HG03095 (cell line): ENCODE measurements at regions not wholly inside any gene's neighbourhood (a gene's known extent, or its start where the extent isn't known, plus 50 kb on each side); places are given as distances from the start of the nearest gene placed in this dataset.

Experiments used
- ATAC-seq: cut with Tn5 transposase; IDR thresholded peaks from one replicate; pipeline ENCODE4 v1.9.1; 2021; ENCODE audit warnings: moderate library complexity; ENCODE audit not compliant: unreplicated experiment

DNA sequence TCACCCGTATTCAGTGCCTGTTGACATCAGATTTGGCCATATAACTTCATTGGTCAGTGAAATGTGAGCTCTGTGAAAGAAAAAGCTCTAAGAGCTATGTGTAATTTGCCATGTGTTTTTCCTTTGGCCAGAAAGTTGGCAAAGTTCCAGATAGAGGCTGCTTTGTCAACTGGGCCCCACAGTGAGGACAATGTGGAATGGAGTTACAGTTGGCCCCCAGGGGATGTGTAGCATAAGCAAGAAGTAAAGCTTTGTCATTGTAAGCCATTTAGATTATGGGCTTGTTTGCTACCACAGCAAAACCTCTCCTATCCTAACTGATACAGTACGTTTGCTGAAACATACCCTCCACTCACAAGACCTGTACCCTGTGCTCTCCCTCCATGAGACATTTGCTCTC, 119.1 kb upstream of the HABP2 start:
- no peak for ATAC-seq

DNA sequence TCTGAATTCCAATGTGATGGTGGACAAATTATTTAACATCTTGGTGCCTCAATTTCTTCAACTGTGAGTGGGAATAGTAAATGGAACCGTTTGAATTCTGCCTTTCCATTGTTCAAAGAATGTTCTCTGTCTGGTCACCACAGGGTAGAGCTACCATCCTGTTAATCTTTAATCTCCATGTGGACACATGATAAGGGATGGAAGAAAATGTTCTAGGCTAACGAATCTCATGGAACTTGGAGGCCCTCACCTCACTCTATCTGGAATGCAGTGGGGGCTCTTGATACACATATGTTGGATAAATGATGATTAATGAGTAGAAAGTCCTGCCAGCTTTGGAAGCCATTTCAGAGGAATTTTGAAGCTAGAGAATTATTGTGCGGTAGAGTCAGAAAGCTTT, 118.5 kb upstream of the HABP2 start:
- ATAC-seq = no peak

DNA sequence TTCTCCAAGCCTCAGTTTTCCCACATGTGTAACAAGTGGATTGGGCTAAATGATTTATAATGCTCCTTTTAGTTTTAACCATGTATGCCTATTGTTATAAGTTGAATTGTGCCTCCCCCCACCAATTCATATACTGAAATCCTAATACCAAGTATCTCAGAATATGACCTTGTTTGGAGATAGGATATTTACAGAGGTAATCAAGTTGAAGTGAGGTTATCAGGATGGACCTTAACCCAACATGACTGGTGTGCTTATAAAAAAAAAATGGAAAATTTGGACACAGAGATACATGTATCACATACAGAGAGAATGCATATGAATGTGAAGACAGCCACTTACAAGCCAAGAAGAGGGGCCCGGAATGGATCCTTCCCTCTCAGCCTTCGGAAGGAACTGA, 117.9 kb upstream of the HABP2 start:
- no peak for ATAC-seq

DNA sequence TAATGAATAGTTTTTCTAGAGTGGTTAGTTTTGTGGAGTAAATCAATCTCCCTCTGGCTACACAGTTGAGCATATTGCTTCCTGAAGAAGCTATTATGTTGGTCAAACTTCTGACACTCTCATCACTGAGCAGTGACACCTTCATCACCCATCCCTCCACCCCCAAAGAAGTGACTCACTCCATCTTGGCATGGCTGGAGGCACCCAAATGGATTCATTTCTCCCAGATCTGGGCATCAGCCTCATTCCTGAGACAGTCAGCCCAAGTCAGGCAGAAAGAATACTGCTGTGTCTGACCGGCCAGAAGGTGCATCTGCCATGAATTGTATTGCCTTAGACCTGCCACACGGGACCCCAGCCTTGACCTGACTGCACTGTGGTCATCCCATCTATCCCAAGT, 117.0 kb upstream of the HABP2 start:
- ATAC-seq = no peak

DNA sequence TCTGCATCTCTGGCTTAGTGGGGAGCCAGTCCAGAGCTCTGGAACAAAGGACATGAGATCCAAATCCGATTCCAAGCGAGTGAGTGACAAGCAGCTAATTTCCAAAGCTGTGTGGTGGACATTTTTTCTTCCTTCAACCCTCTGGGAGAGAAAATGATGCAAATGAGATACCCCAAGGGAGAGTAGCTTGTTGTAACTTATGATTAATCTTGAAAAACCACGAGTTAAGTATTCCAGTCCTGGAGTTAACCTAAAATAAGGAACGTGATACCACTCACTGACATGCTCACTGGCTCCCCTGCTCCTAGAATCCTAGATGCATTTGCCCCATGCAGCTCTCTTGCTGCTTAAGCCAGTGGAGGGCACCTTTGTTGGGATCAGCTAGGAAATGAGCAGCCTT, 116.0 kb upstream of the HABP2 start:
- no peak for ATAC-seq

- no peak for ATAC-seq
Measured at GRCh38 chr10:113438652-113439051, 114.2 kb upstream of the HABP2 start.

GRCh38 chr10:113441220-113441619, 111.6 kb upstream of the HABP2 start:
- no peak for ATAC-seq

DNA sequence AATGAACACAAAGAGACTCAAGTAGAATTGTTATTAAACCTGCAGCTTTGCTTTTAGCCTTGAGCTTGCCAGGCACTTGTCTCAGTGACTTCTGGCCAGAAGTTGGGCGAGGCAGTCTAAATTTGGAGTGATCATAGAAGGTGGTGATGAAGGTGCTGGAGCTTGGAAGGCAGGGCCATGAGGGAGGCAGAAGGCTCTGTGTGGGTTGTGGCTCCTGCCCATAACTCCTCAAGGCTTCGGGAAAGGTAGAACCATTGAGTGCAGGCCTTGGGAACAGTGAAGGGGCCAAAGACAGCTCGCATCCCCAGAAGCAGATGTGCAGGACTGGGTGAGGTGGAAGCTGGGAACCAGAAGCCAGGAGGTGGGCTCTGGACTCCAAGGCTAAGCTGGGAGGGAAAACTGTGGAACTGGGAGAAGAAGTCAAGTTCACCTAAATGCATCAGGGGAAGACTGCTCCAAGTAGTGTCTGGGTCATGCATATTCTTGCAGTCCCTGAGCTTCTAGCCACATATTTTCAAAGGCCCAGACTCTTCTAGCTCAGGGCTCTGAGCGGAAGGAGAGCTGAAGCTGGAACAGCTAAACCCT, 111.1 kb upstream of the HABP2 start:
- ATAC-seq = no peak

- ATAC-seq = no peak
Measured at GRCh38 chr10:113442336-113442735, 110.5 kb upstream of the HABP2 start.

DNA sequence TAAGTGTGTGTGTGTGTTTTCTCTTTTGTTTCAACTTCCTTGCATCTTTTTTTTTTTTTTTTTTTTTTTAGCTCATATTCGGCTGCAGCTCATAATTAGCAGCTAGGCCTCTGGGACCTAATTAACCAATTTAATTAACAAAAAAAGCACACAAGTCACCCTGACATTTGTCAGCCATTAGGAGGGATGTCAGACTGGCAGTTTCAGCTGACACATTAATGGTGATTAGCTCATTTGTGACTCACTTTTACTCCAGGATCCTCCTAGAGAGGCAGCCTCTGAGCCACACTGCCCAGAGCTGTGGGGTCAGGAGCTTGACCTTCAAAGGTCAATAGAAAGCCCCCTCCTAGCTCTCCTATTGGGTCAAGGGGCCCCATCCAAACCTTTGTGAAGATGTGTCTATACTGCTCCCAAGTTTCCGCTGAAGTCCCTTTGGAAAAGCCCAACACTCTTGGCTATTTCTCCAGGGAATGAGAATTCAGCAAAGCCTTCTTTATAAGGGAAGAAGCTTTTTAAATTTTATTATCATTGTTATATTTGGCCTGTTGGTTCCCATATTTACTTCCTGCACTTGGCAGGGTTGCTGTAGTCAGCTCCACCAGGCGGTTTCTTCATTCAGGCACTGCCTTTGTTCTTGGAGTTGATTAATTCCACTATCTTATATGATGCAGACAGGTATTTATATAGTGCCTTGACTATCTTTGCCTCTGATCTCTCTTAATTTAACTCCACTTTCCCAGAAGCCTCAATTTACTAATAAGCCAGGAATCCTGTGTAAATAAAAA, 109.5 kb upstream of the HABP2 start:
- no peak for ATAC-seq

GRCh38 chr10:113444766-113445365, 108.0 kb upstream of the HABP2 start:
- ATAC-seq = no peak

DNA sequence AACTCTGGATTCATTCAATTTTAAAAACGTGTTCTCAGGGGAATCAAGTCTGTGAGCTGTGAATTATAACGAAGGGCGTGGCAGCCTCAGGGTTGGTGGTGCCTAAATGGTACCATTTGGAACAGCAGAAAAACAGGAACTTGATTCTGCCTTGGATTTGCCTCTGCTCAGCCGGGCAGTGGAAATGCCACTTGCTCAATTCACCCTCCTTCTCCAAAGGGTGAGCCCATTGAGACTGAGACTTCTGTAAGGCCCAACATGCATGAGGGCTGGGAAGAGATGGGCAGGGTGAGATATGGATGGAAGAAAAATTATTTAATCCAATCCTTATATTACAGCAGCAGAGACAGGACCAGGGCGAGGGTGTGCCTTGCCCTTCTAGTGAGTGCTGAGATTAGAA, 107.1 kb upstream of the HABP2 start:
- ATAC-seq = no peak

DNA sequence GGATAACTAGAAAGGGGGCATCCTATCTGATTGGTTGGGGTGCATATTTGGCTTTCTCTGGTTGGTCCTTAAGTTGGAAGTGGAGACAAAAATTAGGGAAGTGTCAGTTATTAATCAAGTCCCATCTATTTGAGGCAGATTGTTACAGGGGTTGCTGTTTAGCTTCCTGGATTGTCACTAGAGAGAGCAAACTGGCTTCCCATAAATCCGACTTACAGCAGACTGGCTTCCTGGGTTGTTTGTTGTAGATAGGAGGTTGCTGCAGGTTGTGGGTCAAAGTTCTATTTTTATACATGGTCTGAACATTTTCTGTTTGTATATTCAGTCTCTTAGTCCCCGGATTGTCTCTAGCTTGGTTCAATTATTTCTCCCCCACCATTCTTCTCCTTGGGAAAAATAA, 106.1 kb upstream of the HABP2 start:
- ATAC-seq = no peak

DNA sequence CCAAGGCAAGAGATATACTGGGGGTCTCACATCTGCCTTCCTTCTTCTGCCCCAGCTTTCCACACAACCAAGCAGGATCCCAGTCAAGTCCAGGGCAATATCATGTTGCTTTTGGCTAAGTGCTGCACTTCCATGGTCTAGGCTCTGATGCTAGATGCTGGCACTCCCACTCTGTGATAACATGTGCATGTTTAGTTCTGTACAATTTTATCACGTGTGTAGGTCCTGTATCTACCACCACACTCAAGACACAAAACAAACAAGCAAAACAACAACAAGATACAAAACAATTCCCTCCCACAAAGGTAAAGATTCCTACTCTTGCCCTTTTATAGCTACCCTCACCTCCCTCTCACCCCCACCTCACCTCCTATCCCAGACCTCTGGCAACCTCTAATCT, 105.6 kb upstream of the HABP2 start:
- no peak for ATAC-seq

- ATAC-seq = no peak
Measured at GRCh38 chr10:113449006-113449695, 103.7 kb upstream of the HABP2 start.

DNA sequence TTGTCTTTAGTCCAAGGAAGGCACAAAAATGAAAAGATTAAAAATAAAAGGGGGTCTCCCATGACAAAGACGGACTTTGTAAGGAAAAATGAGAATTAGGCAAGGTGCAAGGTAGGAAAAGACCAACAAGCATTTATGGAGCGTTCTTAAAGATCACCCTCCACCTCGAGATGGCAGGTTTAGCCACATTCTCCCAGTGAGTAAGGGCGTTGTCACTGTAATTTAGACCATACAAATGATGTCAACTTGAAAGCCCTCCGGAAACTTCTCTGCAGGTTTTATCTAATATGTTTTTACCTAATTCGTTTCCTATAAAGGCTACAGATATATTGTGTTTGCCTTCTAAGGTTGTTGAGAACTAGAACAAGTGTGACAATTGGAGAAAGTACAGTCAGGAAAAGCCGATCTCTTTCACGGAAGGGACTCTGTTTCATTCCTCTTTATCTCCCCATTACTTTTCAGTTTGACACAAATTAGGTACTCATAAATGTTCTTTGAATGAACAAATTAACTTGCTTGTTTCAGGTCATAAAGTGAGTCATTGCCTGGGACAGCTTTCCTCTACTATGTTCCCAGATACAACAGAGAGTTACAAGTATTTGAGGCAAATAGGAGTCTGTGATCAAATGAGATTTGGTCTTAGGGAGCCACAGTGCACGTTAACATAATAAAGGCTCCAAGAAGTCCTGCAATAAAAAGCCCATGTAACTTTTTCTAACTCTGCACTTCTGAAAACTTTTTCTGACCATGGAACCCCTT, 102.6 kb upstream of the HABP2 start:
- ATAC-seq = no peak

DNA sequence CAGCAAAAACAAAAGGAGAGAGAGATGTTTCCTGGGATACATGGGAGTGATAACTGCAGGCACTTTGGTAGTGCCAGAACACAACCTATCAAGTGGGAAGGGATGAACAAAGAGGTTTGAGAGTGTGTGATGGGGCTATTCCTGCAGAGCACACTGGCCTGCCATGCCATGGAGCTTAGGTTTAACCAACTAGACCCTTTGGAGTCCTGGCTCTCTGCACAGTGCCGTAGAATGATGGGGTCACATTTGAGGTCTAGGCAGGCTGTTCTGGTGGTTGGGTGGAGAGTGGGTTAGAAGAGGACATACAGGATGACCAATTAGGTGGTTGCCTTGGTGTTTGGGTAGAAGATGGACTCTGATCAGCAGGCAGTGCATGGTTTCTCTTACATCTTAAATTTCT, 101.9 kb upstream of the HABP2 start:
- no peak for ATAC-seq

DNA sequence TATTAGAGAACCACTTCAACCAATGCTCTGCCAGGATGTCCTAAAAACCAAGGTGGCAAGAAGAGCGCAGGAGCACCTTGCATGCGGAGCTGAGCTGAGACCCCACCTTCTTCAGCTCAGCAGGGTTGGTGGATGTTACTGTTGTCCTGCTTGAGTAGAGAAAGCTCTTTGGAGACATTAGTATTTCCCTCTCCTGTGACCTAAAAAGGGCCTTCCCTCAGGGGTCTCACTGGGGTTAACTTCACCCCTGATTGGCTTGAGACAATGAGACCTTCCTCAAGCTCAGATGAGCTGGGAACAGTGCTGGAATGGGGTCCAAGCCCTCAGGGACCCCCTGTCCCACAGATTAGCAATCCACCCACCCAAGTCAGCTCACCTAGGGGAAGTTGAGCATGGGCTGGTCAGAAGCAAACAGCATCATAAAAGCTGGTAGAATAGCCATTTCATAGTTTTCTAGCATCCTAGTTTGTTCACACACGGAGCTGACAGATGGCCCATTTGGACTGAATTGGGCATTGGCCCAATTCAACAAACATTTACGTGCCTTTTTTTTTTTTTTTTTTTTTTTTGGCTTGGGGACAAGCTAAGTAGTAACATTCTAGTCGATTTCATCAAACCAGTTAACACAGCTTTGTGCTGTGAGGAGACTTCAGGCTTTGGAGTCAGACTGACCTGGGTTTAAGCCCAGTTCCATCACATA, 100.6 kb upstream of the HABP2 start:
- ATAC-seq = no peak

DNA sequence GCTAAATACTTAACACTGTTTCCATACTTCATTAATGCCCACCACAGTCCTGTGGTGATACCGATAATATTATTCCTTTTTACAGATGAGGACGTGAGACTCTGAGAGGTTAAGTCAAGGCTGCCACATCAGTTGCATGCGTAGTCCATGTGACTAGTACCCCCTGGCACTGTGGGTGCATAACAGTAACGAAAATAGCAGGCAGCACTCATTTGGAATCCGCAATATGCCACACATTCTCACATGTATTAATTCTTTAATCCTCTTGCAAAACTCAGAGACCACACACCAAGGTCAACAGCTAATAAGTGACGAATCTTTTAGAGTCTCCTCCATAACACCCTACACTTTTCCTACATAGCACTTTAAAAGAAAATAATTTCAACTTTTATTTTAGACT, 99.5 kb upstream of the HABP2 start:
- no peak for ATAC-seq

- no peak for ATAC-seq
Measured at GRCh38 chr10:113454341-113455061, 98.4 kb upstream of the HABP2 start.
